Liver (tissue), 8 donors: ENCODE measurements at regions not wholly inside any gene's neighbourhood (a gene's known extent, or its start where the extent isn't known, plus 50 kb on each side); places are given as distances from the start of the nearest gene placed in this dataset.

Experiments used
- DNase-seq: peaks from one replicate; pipeline ENCODE4 v3.0.0-alpha.2; 2017; ENCODE audit warnings: low spot score
- H3K27ac ChIP-seq, 2 donors: one replicate each; pipeline ENCODE4 v1.7.0; 2013; ENCODE audit warnings: inconsistent platforms in 2 of 2, low read length in 2 of 2, control low read depth in 1 of 2, low read depth in 1 of 2, mild to moderate bottlenecking in 1 of 2
- H3K27me3 ChIP-seq, 4 donors: one replicate each; pipeline versions ENCODE4 v1.6.1 to v1.7.0; 2013; ENCODE audit warnings: low read length in 3 of 4, inconsistent platforms in 1 of 4, mild to moderate bottlenecking in 1 of 4, moderate library complexity in 1 of 4; ENCODE audit not compliant: control insufficient read depth in 4 of 4, insufficient read depth in 4 of 4
- H3K36me3 ChIP-seq, 4 donors: one replicate each; pipeline versions ENCODE4 v1.6.1 to v1.7.0; 2013; ENCODE audit warnings: low read length in 3 of 4, mild to moderate bottlenecking in 3 of 4, low read depth in 1 of 4, moderate library complexity in 1 of 4; ENCODE audit not compliant: control insufficient read depth in 4 of 4, insufficient read depth in 3 of 4
- H3K4me1 ChIP-seq, 4 donors: one replicate each; pipeline versions ENCODE4 v1.6.1 to v1.7.0; 2013; ENCODE audit warnings: low read length in 3 of 4, mild to moderate bottlenecking in 3 of 4, moderate library complexity in 1 of 4; ENCODE audit not compliant: control insufficient read depth in 4 of 4, insufficient read depth in 4 of 4
- H3K4me3 ChIP-seq, 3 donors: one replicate each; pipeline versions ENCODE4 v1.6.1 to v1.7.0; 2013; ENCODE audit warnings: low read length in 3 of 3, control low read depth in 1 of 3, low read depth in 1 of 3, mild to moderate bottlenecking in 1 of 3
- H3K9ac ChIP-seq, 2 donors: one replicate each; pipeline ENCODE4 v1.7.0; 2013; ENCODE audit warnings: low read length in 2 of 2, mild to moderate bottlenecking in 2 of 2, moderate library complexity in 2 of 2, control low read depth in 1 of 2, low read depth in 1 of 2
- H3K9me3 ChIP-seq, 4 donors: one replicate each; pipeline versions ENCODE4 v1.6.1 to v1.7.0; 2013; ENCODE audit warnings: low read length in 3 of 4; ENCODE audit not compliant: control insufficient read depth in 4 of 4
- ATF3 ChIP-seq: IDR thresholded peaks from 2 replicates; pipeline ENCODE4 v1.6.1; 2016; ENCODE audit warnings: antibody characterized with exemption
- CTCF ChIP-seq: fragments of 150-350 bp; IDR thresholded peaks from 2 replicates; pipeline ENCODE4 v1.5.1; 2017; ENCODE audit warnings: improper control_type of control experiment, low read depth, low read length; ENCODE audit not compliant: missing input control
- EGR1 ChIP-seq, 2 donors: IDR thresholded peaks; 2 replicates each; pipeline ENCODE4 v1.6.1; 2016 to 2018; ENCODE audit warnings: antibody characterized with exemption in 2 of 2, low read depth in 2 of 2
- FOXA1 ChIP-seq: IDR thresholded peaks from 2 replicates; pipeline ENCODE4 v1.6.1; 2016; ENCODE audit warnings: antibody characterized with exemption
- FOXA2 ChIP-seq: IDR thresholded peaks from 2 replicates; pipeline ENCODE4 v1.6.1; 2016; ENCODE audit warnings: antibody characterized with exemption
- GABPA ChIP-seq, 2 donors: IDR thresholded peaks in 1 of 2; conservative IDR thresholded peaks in 1 of 2; 2 replicates each; pipeline ENCODE4 v1.6.1; 2016; ENCODE audit warnings: antibody characterized with exemption in 2 of 2, mild to moderate bottlenecking in 1 of 2, moderate library complexity in 1 of 2
- HNF4A ChIP-seq, 2 donors: conservative IDR thresholded peaks; 2 replicates each; pipeline ENCODE4 v1.6.1; 2016; ENCODE audit warnings: antibody characterized with exemption in 2 of 2, mild to moderate bottlenecking in 2 of 2
- HNF4G ChIP-seq: IDR thresholded peaks from 2 replicates; pipeline ENCODE4 v1.6.1; 2016; ENCODE audit warnings: antibody characterized with exemption
- JUND ChIP-seq, 2 donors: IDR thresholded peaks; 2 replicates each; pipeline ENCODE4 v1.6.1; 2016; ENCODE audit warnings: antibody characterized with exemption in 2 of 2
- MAX ChIP-seq: IDR thresholded peaks from 2 replicates; pipeline ENCODE4 v1.6.1; 2016; ENCODE audit warnings: antibody characterized with exemption
- NR2F2 ChIP-seq: IDR thresholded peaks from 2 replicates; pipeline ENCODE4 v1.6.1; 2016; ENCODE audit warnings: antibody characterized with exemption
- RAD21 ChIP-seq, 2 donors: IDR thresholded peaks; 2 replicates each; pipeline ENCODE4 v1.6.1; 2016; ENCODE audit warnings: antibody characterized with exemption in 2 of 2, mild to moderate bottlenecking in 2 of 2
- REST ChIP-seq: IDR thresholded peaks from 2 replicates; pipeline ENCODE4 v1.6.1; 2016; ENCODE audit warnings: antibody characterized with exemption, mild to moderate bottlenecking
- RXRA ChIP-seq, 2 donors: IDR thresholded peaks; 2 replicates each; pipeline ENCODE4 v1.6.1; 2017 to 2018; ENCODE audit warnings: antibody characterized with exemption in 2 of 2, mild to moderate bottlenecking in 1 of 2
- SP1 ChIP-seq: IDR thresholded peaks from 2 replicates; pipeline ENCODE4 v1.6.1; 2018; ENCODE audit warnings: antibody characterized with exemption, mild to moderate bottlenecking
- TAF1 ChIP-seq: conservative IDR thresholded peaks from 2 replicates; pipeline ENCODE4 v1.6.1; 2016; ENCODE audit warnings: antibody characterized with exemption, mild to moderate bottlenecking
- YY1 ChIP-seq: IDR thresholded peaks from 2 replicates; pipeline ENCODE4 v1.6.1; 2016; ENCODE audit warnings: antibody characterized with exemption, mild to moderate bottlenecking
- ZBTB33 ChIP-seq: IDR thresholded peaks from 2 replicates; pipeline ENCODE4 v1.6.1; 2016; ENCODE audit warnings: antibody characterized with exemption
- WGBS: extraction: QIAGEN DNeasy Blood & Tissue Kit; methylation state at CpG from one replicate; pipeline ENCODE4 v1.1.7; 2013; 5-methylcytosine and 5-hydroxymethylcytosine counted together
- donor health status: healthy.
- donor health status: healthy.
- donor health status: healthy.
- donor health status: healthy.
- donor health status: healthy.

GRCh38 chr16:22969567-22969966, 155.6 kb downstream of the HS3ST2 start:
- Histone ChIP-seq H3K27me3 (peaks cover 0 to 6% (median 1%) of the 10 kb centered on the region in 4 donors), H3K9ac (no peak overlapping the region), H3K4me3 (no peak overlapping the region), H3K4me1 (no peaks in the 10 kb centered on the region), H3K36me3 (no peaks in the 10 kb centered on the region), H3K9me3 (no peaks in the 10 kb centered on the region), H3K27ac (no peak overlapping the region)
- no peak for DNase-seq
- WGBS, result 63% methylated on average over 3 of the region's 3 CpGs
- TF ChIP-seq ATF3 (no peak), JUND (IDR thresholded peaks at IDR 0.05) (no peak), RAD21 (IDR thresholded peaks at IDR 0.05) (no peak), RXRA (IDR thresholded peaks at IDR 0.05) (no peak), FOXA1 (no peak), MAX (no peak)

GRCh38 chr16:22968931-22969330, 155.0 kb downstream of the HS3ST2 start:
- no peak overlapping the region for H3K27ac ChIP-seq

More at GRCh38 chr16:22968931-22969330, 155.0 kb downstream of the HS3ST2 start:
- WGBS, result 48% methylated on average over 3 of the region's 3 CpGs
- Histone ChIP-seq H3K4me3 (no peak overlapping the region), H3K9me3 (peaks cover 0 to 4% (median 0%) of the 10 kb centered on the region in 4 donors), H3K36me3 (no peaks in the 10 kb centered on the region), H3K4me1 (no peaks in the 10 kb centered on the region), H3K9ac (no peak overlapping the region), H3K27me3 (peaks cover 0 to 6% (median 0%) of the 10 kb centered on the region in 4 donors)
- no peak for DNase-seq
- TF ChIP-seq FOXA2 (no peak), YY1 (no peak), NR2F2 (no peak), TAF1 (no peak), JUND (IDR thresholded peaks at IDR 0.05) (no peak), CTCF (no peak), SP1 (no peak), RAD21 (IDR thresholded peaks at IDR 0.05) (no peak), MAX (no peak), EGR1 (IDR thresholded peaks at IDR 0.05; ENCODE audit: low read depth in 2 of 2) (no peak), GABPA (IDR thresholded peaks at IDR 0.05 in 1 of 2, conservative IDR thresholded peaks at IDR 0.05 in 1 of 2) (no peak), FOXA1 (no peak), HNF4G (no peak), HNF4A (conservative IDR thresholded peaks at IDR 0.05) (no peak), ATF3 (no peak), REST (no peak), RXRA (IDR thresholded peaks at IDR 0.05) (no peak), ZBTB33 (no peak)
